Astrocyte (in vitro differentiated cells and primary cell): ENCODE measurements at regions not wholly inside any gene's neighbourhood (a gene's known extent, or its start where the extent isn't known, plus 50 kb on each side); places are given as distances from the start of the nearest gene placed in this dataset.

Source experiments
- EZH2 ChIP-seq: IDR thresholded peaks from 2 replicates; pipeline ENCODE4 v1.6.1; 2012; ENCODE audit warnings: mild to moderate bottlenecking, low read length, inconsistent platforms; ENCODE audit not compliant: insufficient read depth
- TF ChIP-seq, protein P1 (sequence below): IDR thresholded peaks from 2 replicates; pipeline ENCODE4 v1.5.1; 2011; ENCODE audit warnings: low read depth, mild to moderate bottlenecking, inconsistent platforms, low read length, moderate library complexity; ENCODE audit not compliant: insufficient read depth

GRCh38 chr20:40471261-40471629 lies 217.8 kb downstream of the MAFB start:
- TF ChIP-seq, protein P1, sequence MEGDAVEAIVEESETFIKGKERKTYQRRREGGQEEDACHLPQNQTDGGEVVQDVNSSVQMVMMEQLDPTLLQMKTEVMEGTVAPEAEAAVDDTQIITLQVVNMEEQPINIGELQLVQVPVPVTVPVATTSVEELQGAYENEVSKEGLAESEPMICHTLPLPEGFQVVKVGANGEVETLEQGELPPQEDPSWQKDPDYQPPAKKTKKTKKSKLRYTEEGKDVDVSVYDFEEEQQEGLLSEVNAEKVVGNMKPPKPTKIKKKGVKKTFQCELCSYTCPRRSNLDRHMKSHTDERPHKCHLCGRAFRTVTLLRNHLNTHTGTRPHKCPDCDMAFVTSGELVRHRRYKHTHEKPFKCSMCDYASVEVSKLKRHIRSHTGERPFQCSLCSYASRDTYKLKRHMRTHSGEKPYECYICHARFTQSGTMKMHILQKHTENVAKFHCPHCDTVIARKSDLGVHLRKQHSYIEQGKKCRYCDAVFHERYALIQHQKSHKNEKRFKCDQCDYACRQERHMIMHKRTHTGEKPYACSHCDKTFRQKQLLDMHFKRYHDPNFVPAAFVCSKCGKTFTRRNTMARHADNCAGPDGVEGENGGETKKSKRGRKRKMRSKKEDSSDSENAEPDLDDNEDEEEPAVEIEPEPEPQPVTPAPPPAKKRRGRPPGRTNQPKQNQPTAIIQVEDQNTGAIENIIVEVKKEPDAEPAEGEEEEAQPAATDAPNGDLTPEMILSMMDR, result no peak
- TF ChIP-seq EZH2, result no peak
